GM23248 (cell line): ENCODE measurements at regions not wholly inside any gene's neighbourhood (a gene's known extent, or its start where the extent isn't known, plus 50 kb on each side); places are given as distances from the start of the nearest gene placed in this dataset.

ENCODE experiments used
- EZH2 ChIP-seq: fragments of 200-600 bp; sonication (generic); IDR thresholded peaks from 2 replicates; pipeline ENCODE4 v1.6.1; 2018; ENCODE audit warnings: antibody characterized with exemption, mild to moderate bottlenecking; ENCODE audit not compliant: insufficient read depth, poor library complexity, severe bottlenecking
- EZH2phosphoT487 ChIP-seq: fragments of 200-600 bp; sonication (generic); IDR thresholded peaks from 2 replicates; pipeline ENCODE4 v1.6.1; 2018; ENCODE audit warnings: antibody characterized with exemption, moderate library complexity, mild to moderate bottlenecking, low read depth; ENCODE audit not compliant: insufficient read depth

DNA sequence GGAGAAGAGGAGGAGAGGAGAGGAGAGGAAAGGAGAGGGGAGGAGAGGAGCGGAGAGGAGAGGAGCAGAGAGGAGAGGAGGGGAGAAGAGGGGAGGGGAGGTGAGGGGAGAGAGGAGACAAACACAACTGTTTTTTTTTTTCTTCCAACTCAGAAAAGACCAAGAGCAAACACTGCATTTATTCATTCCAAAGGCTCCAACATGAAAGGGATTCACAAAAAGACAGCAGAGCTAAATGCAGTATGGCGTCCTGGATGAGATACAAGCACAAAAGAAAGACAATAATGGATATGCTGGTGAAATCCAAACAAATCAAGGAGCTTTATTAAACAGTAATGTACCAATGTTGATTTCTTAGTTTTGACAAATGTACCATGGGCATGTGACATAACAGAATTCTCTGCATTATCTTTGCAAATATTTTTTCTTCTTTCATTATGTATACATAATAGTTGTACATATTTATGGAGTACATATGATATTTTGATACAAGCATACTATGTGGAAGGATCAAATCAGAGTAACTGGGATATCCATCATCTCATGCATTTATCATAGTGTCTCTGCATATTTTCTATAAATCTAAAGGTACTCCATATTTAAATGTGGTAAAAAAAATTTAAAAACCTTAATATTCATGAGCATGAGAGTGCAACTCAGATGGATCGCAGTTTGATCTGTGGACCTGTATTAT is 204.6 kb downstream of the CBLN4 start:
- no peak for TF ChIP-seq EZH2
- no peak for TF ChIP-seq EZH2phosphoT487
